ENCODE measurements at regions not wholly inside any gene's neighbourhood (a gene's known extent, or its start where the extent isn't known, plus 50 kb on each side); places are given as distances from the start of the nearest gene placed in this dataset.

- TF ChIP-seq ZNF720 (CRISPR knock-in tag; IDR thresholded peaks at IDR 0.05) = no peak
- TF ChIP-seq ZNF747 (CRISPR knock-in tag; IDR thresholded peaks at IDR 0.05; ENCODE audit: borderline replicate concordance) = no peak
- TF ChIP-seq SOX6 (IDR thresholded peaks at IDR 0.05) = no peak
- TF ChIP-seq SOX6 (CRISPR knock-in tag; IDR thresholded peaks at IDR 0.05) = peak; percentile 92
- 0 out of 2 replicates have a peak, but pooled peaks have one; percentile 28 for TF ChIP-seq MYPOP (CRISPR knock-in tag; IDR thresholded peaks at IDR 0.05)
- peak; percentile 76; the same call in 1 of the 2 replicates for TF ChIP-seq HMG20A (CRISPR knock-in tag; IDR thresholded peaks at IDR 0.05; ENCODE audit: borderline replicate concordance)
- no peak for TF ChIP-seq ZNF598 (CRISPR knock-in tag; IDR thresholded peaks at IDR 0.05; ENCODE audit: borderline replicate concordance)
- TF ChIP-seq SOX13 (IDR thresholded peaks at IDR 0.05) = peak; percentile 33; the same call in 1 of the 2 replicates
- peak; percentile 87 to 88; a peak in 2 of 4 replicates for TF ChIP-seq SOX13 (CRISPR knock-in tag; conservative IDR thresholded peaks at IDR 0.05 in 1 of 2, IDR thresholded peaks at IDR 0.05 in 1 of 2)
- TF ChIP-seq GATAD1 (CRISPR knock-in tag; IDR thresholded peaks at IDR 0.05) = peak; percentile 58; the same call in 1 of the 2 replicates
- peak; percentile 89 for TF ChIP-seq ZNF24 (IDR thresholded peaks at IDR 0.05)
- TF ChIP-seq RXRB (CRISPR knock-in tag; IDR thresholded peaks at IDR 0.05; ENCODE audit: borderline replicate concordance) = peak; percentile 89
- no peak; the same call in 1 of the 2 replicates for TF ChIP-seq RNF2 (conservative IDR thresholded peaks at IDR 0.05; ENCODE audit: low read depth)
- TF ChIP-seq JUN (CRISPR knock-in tag; IDR thresholded peaks at IDR 0.05) = no peak
- TF ChIP-seq GABPB1 (CRISPR knock-in tag; IDR thresholded peaks at IDR 0.05) = no peak; the same call in 1 of the 2 replicates
- peak; percentile 50; the same call in 1 of the 2 replicates for TF ChIP-seq UBTF (CRISPR knock-in tag; IDR thresholded peaks at IDR 0.05)
- TF ChIP-seq FOXO1 (CRISPR knock-in tag; IDR thresholded peaks at IDR 0.05) = peak; percentile 96
- TF ChIP-seq XRCC5 (optimal IDR thresholded peaks at IDR 0.05; ENCODE audit: low read length) = no peak
- peak; percentile 52; the same call in 1 of the 2 replicates for TF ChIP-seq POGK (CRISPR knock-in tag; conservative IDR thresholded peaks at IDR 0.05)
- no peak for TF ChIP-seq ZFP37 (CRISPR knock-in tag; IDR thresholded peaks at IDR 0.05; ENCODE audit: borderline replicate concordance)
- peak; percentile 44; the same call in 1 of the 2 replicates for TF ChIP-seq GLI4 (CRISPR knock-in tag; IDR thresholded peaks at IDR 0.05; ENCODE audit: borderline replicate concordance)
- TF ChIP-seq ATM (IDR thresholded peaks at IDR 0.05; ENCODE audit: borderline replicate concordance) = no peak
- 0 out of 2 replicates have a peak, but pooled peaks have one; percentile 77 for TF ChIP-seq ZNF136 (CRISPR knock-in tag; IDR thresholded peaks at IDR 0.05; ENCODE audit: low read depth)
- no peak for TF ChIP-seq ZNF180 (CRISPR knock-in tag; IDR thresholded peaks at IDR 0.05; ENCODE audit: borderline replicate concordance, low read depth)
- TF ChIP-seq ONECUT2 (CRISPR knock-in tag; IDR thresholded peaks at IDR 0.05) = no peak
- peak; percentile 44; the same call in 1 of the 2 replicates for TF ChIP-seq RAD21 (CRISPR knock-in tag; IDR thresholded peaks at IDR 0.05)
Measured at GRCh38 chr14:37787879-37788494, 192.6 kb downstream of the TTC6 start (continued).
